Inflammatory macrophage treated with lipopolysaccharide for 1 hour (primary cell): ENCODE measurements at regions not wholly inside any gene's neighbourhood (a gene's known extent, or its start where the extent isn't known, plus 50 kb on each side); places are given as distances from the start of the nearest gene placed in this dataset.

Experiments used
- DNase-seq, 2 donors: peaks; one replicate each; pipeline ENCODE4 v3.0.0-alpha.2; 2020 to 2022

GRCh38 chr13:85535316-85536084, 263.7 kb downstream of the SLITRK6 start:
- no peak for DNase-seq

- DNase-seq, result no peak
Measured at GRCh38 chr13:85533911-85534310, 265.3 kb downstream of the SLITRK6 start.

DNA sequence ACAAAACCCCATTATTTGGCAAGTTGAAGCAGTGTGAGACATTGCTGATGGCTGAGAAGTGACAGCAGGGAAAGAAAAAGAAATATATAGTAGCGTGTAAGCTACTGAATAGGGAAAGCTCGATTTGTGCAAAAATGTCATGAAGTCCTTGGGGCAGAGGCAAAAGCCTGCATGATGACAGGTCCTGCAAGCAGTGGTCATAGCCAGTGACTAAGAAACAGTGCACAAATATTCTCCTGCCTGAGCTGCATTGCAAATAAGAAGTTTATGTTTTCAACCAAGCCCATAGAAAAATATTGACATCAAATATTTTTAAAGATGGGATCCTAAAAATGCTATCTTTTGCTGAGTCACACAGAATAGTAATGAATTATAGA, 270.0 kb downstream of the SLITRK6 start:
- DNase-seq, result no peak

- DNase-seq, result no peak
Measured at GRCh38 chr13:85528491-85529217, 270.6 kb downstream of the SLITRK6 start.

- no peak for DNase-seq
Measured at GRCh38 chr13:85527316-85527715, 271.9 kb downstream of the SLITRK6 start.

- no peak for DNase-seq
Measured at GRCh38 chr13:85525411-85525810, 273.8 kb downstream of the SLITRK6 start.

DNA sequence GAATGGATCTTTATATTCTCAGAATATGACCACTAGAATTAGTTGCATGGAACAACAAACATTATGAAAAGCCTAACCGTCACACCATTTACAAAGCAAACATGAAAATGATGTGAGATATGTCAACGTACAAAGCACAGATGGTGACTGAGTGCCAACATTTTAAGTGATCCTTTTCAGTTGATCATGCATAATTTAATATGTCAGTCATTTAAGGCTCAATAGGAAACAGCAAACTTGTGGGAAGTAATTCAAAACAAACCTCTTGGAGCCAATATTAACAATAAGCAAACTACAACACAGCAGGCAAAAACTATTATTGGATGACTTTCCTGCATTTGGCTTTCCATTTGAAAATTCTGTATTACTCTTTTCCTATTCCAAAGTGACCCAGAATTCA, 277.6 kb downstream of the SLITRK6 start:
- DNase-seq, result no peak

GRCh38 chr13:85520445-85520844, 278.8 kb downstream of the SLITRK6 start:
- DNase-seq, result no peak

DNA sequence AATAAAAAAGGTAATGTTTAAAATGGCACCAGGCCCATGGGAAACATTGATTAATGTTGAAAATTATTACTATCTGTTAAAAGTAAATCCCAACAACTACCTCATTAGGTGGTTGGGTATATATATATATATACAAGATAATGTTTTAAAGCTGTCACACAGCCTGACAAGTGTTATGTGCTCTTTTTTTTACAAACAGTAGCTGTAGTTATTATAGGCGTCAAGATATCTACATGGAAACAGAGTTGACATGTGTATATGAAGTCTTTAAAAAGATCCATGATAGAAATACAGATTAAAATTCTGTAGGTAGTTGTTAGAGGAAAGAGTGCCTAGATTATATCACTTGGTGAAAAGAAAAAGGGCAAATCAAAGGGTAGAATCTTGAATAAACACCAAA, 279.9 kb downstream of the SLITRK6 start:
- DNase-seq, result no peak

DNA sequence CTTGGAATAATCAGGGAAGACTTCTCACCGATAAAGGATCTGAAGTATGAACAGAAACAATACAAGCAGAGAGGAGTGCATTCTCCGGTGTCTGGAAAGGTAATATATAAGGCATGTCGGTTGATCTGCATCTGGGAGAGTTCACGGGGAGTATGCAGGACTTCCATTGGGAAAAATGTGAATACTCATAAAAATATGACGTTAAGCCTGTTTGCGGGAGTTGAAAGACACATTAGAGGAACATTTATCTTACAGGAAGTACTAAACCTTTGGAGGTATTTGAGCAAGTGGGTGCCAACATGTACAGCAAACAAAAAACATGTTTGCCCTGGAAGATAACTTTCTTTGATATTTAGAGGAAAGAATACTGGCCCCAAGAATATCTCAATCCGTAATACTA, 286.8 kb downstream of the SLITRK6 start:
- DNase-seq, result no peak

DNA sequence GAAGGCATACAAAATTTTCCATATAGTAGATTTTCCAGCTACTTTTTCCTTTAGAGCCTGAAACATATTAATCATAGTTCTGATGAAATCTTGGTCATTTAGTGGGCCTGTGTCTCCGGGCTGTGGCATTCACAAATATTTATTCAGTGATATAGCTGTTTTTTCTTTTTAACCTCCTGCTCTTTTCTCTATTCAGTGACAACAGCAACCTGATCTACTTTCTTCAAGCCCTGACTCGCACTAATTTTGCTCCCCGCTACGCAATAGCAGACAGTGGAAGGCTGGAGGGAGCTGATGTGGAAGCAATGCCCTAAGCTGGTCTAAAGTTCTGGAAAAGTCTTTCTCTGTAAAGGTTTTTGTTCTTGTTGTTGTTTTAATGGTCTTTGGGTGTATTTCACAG, 289.7 kb downstream of the SLITRK6 start:
- DNase-seq, result no peak

GRCh38 chr13:85508683-85509329, 290.4 kb downstream of the SLITRK6 start:
- DNase-seq, result no peak

- no peak for DNase-seq
Measured at GRCh38 chr13:85503797-85504196, 295.4 kb downstream of the SLITRK6 start.

- no peak for DNase-seq
Measured at GRCh38 chr13:85501616-85502015, 297.6 kb downstream of the SLITRK6 start.

DNA sequence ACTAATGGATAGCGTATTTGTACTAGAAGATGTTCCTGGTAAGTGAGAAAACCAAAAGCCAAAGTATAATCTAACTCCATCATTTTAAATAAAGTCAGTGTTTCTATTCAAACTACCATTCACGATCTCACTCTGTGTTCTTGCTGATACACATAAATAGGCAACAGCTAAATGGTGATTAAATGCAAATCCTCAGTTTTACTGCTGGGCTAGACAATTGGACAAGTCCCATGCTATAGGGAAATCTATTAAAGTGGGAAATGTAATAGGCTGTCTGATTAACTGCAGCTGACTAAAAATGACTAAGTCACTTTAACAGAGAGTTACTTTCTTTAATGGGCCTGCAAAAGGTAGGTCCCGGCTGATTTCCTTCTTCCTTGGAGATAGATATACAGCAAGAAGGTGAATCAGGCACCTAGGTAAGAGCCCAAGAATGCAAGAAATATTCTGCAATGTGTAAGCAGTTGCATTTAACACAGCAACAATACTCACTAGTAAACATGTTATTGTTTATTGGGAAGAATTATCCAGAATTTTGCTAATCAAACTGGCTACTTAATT, 298.4 kb downstream of the SLITRK6 start:
- no peak for DNase-seq

GRCh38 chr13:85498774-85499173, 300.4 kb downstream of the SLITRK6 start:
- no peak for DNase-seq

- DNase-seq, result no peak
Measured at GRCh38 chr13:85497652-85498051, 301.6 kb downstream of the SLITRK6 start.

GRCh38 chr13:85492283-85492682, 306.9 kb downstream of the SLITRK6 start:
- no peak for DNase-seq

DNA sequence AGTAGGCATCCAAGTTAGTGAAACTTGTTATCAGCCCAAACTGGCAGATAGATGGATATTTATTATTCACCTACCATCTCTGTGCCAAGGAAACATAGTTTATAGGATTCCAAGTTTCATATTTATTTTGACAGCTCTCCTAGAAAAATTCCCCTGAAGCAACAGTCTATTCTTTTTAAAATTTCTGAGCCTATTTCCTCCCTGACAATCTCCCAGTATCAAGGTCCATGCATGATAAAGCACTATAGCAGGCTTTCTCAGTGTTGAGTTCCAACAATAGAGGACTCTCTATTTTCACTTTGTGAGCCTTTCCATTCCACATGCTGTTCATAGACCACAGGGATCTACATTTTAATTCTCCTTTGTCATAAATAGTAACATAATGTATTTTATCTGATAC, 312.6 kb downstream of the SLITRK6 start:
- DNase-seq, result no peak

DNA sequence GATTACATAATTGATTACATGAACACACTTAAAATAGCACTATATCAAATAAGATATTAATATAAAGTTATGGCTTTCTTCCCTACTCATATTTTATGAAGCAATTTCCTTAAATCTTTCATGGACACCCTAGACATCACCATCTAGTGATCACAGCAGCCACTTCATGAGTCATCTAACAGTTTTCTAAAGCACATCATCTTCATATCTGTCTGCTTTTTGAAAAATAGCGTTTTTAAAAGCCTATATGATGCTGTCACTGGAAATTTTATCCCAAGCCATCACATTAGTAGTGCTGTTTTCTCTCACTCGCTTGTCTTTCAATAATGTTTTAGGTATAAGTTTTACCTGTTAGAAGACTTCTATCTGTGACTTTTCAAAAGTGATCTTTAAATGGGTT, 326.1 kb downstream of the SLITRK6 start:
- no peak for DNase-seq

DNA sequence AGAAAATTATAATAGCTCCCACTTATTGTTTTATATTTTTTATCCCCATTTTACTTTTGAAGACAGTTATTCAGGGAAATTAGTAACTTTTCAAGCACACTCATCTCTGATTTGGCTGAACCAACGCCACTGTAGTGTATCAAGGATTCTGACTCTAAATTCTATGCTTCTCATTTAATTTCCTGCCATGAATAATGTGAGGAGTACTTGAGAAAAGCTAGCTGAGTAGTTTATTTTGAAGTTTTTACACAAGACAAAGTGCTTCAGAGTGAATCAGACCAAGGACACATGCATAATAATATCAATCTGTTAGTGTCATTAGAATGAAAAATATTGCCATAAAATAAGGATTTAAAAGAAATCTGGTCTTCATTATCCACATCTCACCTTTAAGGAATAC, 329.9 kb downstream of the SLITRK6 start:
- DNase-seq, result no peak

DNA sequence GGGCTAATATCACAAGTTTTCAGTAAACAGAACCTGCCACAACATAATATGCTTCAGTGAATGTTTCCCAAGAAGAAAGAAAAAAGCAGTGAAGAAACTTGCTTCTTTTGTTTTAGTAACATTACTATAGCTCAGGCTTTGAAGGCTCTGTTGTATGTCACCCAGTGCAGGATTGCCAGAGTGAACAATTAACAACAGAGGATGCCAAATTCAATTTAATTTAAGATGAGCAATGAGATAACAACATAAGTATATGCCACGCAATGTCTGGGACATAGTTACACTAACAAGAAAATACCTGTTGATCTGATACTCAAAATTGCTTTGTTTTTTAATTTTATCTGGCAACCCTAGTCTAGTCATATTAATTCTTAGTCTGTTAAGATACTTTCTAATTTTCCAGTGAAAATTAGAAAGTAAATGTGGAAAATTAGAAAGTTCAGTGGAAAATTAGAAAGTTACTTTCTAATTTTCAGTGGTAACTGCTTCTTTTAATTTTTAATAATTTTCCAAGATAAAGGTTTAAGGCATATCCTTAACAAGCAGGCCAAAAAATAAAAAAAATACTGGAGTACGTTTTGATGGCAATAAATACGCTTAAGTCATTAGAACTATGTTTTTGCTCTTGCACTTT, 336.3 kb downstream of the SLITRK6 start:
- DNase-seq, result no peak

DNA sequence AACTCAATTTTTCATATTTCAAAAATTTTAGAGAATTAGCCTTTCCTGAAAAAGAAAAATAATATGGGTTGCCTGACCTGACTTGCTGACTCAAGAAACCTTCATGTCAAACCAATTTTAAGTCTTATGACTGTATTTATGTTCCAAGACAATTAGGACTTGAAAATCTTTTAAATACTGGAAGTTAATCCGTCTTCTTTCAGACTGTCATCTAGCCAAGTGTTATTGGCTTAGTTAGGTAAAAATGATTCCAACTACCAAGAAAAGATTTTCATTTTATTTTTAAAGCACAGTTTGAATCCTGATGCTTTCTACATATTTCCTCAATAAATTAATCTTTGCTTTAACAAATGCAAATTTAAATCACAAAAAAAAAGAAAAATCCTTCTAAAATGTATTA, 337.6 kb downstream of the SLITRK6 start:
- DNase-seq, result no peak
